Astrocyte (in vitro differentiated cells and primary cell): ENCODE measurements at regions not wholly inside any gene's neighbourhood (a gene's known extent, or its start where the extent isn't known, plus 50 kb on each side); places are given as distances from the start of the nearest gene placed in this dataset.

ENCODE experiments used
- DNase-seq: peaks from one replicate; pipeline ENCODE4 v3.0.0-alpha.2; 2010; ENCODE audit warnings: low read depth
- FAIRE-seq: peaks from 2 replicates; lab custom pipeline; 2011; peaks lifted over from hg19 to GRCh38; lab: Jason Lieb, UNC
- H2AFZ ChIP-seq: 2 replicates; pipeline ENCODE4 v1.6.0; 2012; ENCODE audit warnings: low read depth, low read length, inconsistent platforms
- H3K27ac ChIP-seq: 2 replicates; pipeline ENCODE4 v1.5.1; 2011; ENCODE audit warnings: low read depth, low read length, inconsistent platforms
- H3K27me3 ChIP-seq: 2 replicates; pipeline ENCODE4 v1.6.0; 2011; ENCODE audit warnings: low read length, inconsistent platforms; ENCODE audit not compliant: insufficient read depth
- H3K36me3 ChIP-seq: 2 replicates; pipeline ENCODE4 v1.5.1; 2011; ENCODE audit warnings: low read length, inconsistent platforms; ENCODE audit not compliant: insufficient read depth
- H3K4me1 ChIP-seq: 2 replicates; pipeline ENCODE4 v1.5.1; 2011; ENCODE audit warnings: low read length, inconsistent platforms; ENCODE audit not compliant: insufficient read depth
- H3K4me2 ChIP-seq: 2 replicates; pipeline ENCODE4 v1.6.0; 2012; ENCODE audit warnings: low read length, inconsistent platforms
- H3K4me3 ChIP-seq: 2 replicates; pipeline ENCODE4 v1.5.1; 2011; ENCODE audit warnings: low read depth, mild to moderate bottlenecking, low read length, inconsistent platforms; ENCODE audit not compliant: insufficient read depth
- H3K79me2 ChIP-seq: 2 replicates; pipeline ENCODE4 v1.6.0; 2012; ENCODE audit warnings: mild to moderate bottlenecking, low read length, inconsistent platforms; ENCODE audit not compliant: insufficient read depth
- H3K9ac ChIP-seq: 2 replicates; pipeline ENCODE4 v1.6.0; 2012; ENCODE audit warnings: mild to moderate bottlenecking, low read length, inconsistent platforms
- H3K9me3 ChIP-seq: 2 replicates; pipeline ENCODE4 v1.5.1; 2012; ENCODE audit warnings: low read depth, mild to moderate bottlenecking, low read length, inconsistent platforms; ENCODE audit not compliant: insufficient read depth
- H4K20me1 ChIP-seq: 2 replicates; pipeline ENCODE4 v1.6.0; 2012; ENCODE audit warnings: low read length, inconsistent platforms; ENCODE audit not compliant: insufficient read depth
- H3K27ac Mint-ChIP-seq: one replicate; pipeline ENCODE4 v1.8.0; 2021; ENCODE audit warnings: mild to moderate bottlenecking, mixed read lengths; ENCODE audit not compliant: unreplicated experiment
- H3K27me3 Mint-ChIP-seq: one replicate; pipeline ENCODE4 v1.8.0; 2021; ENCODE audit warnings: low read depth, mixed read lengths; ENCODE audit not compliant: unreplicated experiment
- H3K36me3 Mint-ChIP-seq: one replicate; pipeline ENCODE4 v1.8.0; 2021; ENCODE audit warnings: low read depth, mixed read lengths; ENCODE audit not compliant: unreplicated experiment
- H3K4me1 Mint-ChIP-seq: one replicate; pipeline ENCODE4 v1.8.0; 2021; ENCODE audit warnings: low read depth, mixed read lengths; ENCODE audit not compliant: unreplicated experiment
- H3K4me3 Mint-ChIP-seq: one replicate; pipeline ENCODE4 v1.8.0; 2021; ENCODE audit warnings: mild to moderate bottlenecking, moderate library complexity, mixed read lengths; ENCODE audit not compliant: unreplicated experiment
- H3K9me3 Mint-ChIP-seq: one replicate; pipeline ENCODE4 v1.8.0; 2021; ENCODE audit warnings: mild to moderate bottlenecking, mixed read lengths; ENCODE audit not compliant: unreplicated experiment
- EZH2 ChIP-seq: IDR thresholded peaks from 2 replicates; pipeline ENCODE4 v1.6.1; 2012; ENCODE audit warnings: mild to moderate bottlenecking, low read length, inconsistent platforms; ENCODE audit not compliant: insufficient read depth
- TF ChIP-seq, protein P1 (sequence below): IDR thresholded peaks from 2 replicates; pipeline ENCODE4 v1.5.1; 2011; ENCODE audit warnings: low read depth, mild to moderate bottlenecking, inconsistent platforms, low read length, moderate library complexity; ENCODE audit not compliant: insufficient read depth

GRCh38 chr7:157475095-157475494, 138.3 kb downstream of the DNAJB6 start:
- Histone ChIP-seq H3K79me2 (no peaks in the 10 kb centered on the region), H3K27ac (no peak overlapping the region), H3K4me2 (no peak overlapping the region), H4K20me1 (no peaks in the 10 kb centered on the region), H3K9me3 (peaks cover 3% of the 10 kb centered on the region), H3K36me3 (no peaks in the 10 kb centered on the region), H3K9ac (no peak overlapping the region), H2AFZ (no peak overlapping the region), H3K4me3 (no peak overlapping the region), H3K27me3 (no peaks in the 10 kb centered on the region), H3K4me1 (no peaks in the 10 kb centered on the region)
- Mint-ChIP-seq H3K36me3 (no peaks in the 10 kb centered on the region), H3K4me1 (no peaks in the 10 kb centered on the region), H3K9me3 (peaks cover 23% of the 10 kb centered on the region), H3K27me3 (peaks cover 2% of the 10 kb centered on the region), H3K4me3 (no peak overlapping the region), H3K27ac (no peak overlapping the region)
- no peak for FAIRE-seq
- no peak for DNase-seq
- TF ChIP-seq EZH2, result no peak
- TF ChIP-seq, protein P1, sequence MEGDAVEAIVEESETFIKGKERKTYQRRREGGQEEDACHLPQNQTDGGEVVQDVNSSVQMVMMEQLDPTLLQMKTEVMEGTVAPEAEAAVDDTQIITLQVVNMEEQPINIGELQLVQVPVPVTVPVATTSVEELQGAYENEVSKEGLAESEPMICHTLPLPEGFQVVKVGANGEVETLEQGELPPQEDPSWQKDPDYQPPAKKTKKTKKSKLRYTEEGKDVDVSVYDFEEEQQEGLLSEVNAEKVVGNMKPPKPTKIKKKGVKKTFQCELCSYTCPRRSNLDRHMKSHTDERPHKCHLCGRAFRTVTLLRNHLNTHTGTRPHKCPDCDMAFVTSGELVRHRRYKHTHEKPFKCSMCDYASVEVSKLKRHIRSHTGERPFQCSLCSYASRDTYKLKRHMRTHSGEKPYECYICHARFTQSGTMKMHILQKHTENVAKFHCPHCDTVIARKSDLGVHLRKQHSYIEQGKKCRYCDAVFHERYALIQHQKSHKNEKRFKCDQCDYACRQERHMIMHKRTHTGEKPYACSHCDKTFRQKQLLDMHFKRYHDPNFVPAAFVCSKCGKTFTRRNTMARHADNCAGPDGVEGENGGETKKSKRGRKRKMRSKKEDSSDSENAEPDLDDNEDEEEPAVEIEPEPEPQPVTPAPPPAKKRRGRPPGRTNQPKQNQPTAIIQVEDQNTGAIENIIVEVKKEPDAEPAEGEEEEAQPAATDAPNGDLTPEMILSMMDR, result no peak

GRCh38 chr7:157475601-157476000, 138.8 kb downstream of the DNAJB6 start:
- Histone ChIP-seq H3K4me3 (no peak overlapping the region), H3K9ac (no peak overlapping the region), H3K4me2 (no peak overlapping the region), H2AFZ (no peak overlapping the region), H3K79me2 (no peaks in the 10 kb centered on the region), H4K20me1 (no peaks in the 10 kb centered on the region), H3K27ac (no peak overlapping the region), H3K36me3 (no peaks in the 10 kb centered on the region), H3K27me3 (no peaks in the 10 kb centered on the region), H3K9me3 (peaks cover 3% of the 10 kb centered on the region), H3K4me1 (no peaks in the 10 kb centered on the region)
- no peak for DNase-seq
- FAIRE-seq, result no peak
- Mint-ChIP-seq H3K27me3 (peaks cover 2% of the 10 kb centered on the region), H3K27ac (no peak overlapping the region), H3K4me3 (no peak overlapping the region), H3K4me1 (no peaks in the 10 kb centered on the region), H3K36me3 (no peaks in the 10 kb centered on the region), H3K9me3 (peaks cover 22% of the 10 kb centered on the region)
- TF ChIP-seq EZH2, result no peak
- TF ChIP-seq, protein P1, result no peak

- FAIRE-seq (no peak), DNase-seq (no peak)
- H3K36me3 ChIP-seq, result no peaks in the 10 kb centered on the region
- Mint-ChIP-seq H3K27me3 (peaks cover 2% of the 10 kb centered on the region), H3K4me3 (no peak overlapping the region), H3K27ac (no peak overlapping the region), H3K36me3 (no peaks in the 10 kb centered on the region), H3K9me3 (peaks cover 18% of the 10 kb centered on the region), H3K4me1 (no peaks in the 10 kb centered on the region)
- H3K9me3 ChIP-seq, result peaks cover 3% of the 10 kb centered on the region
- H2AFZ ChIP-seq, result no peak overlapping the region
- H3K9ac ChIP-seq, result no peak overlapping the region
- no peak overlapping the region for H3K4me3 ChIP-seq
- H3K4me1 ChIP-seq, result no peaks in the 10 kb centered on the region
- no peaks in the 10 kb centered on the region for H4K20me1 ChIP-seq
- H3K27me3 ChIP-seq, result no peaks in the 10 kb centered on the region
- H3K4me2 ChIP-seq, result no peak overlapping the region
- no peak for TF ChIP-seq EZH2
- TF ChIP-seq, protein P1, result no peak
- no peaks in the 10 kb centered on the region for H3K79me2 ChIP-seq
- no peak overlapping the region for H3K27ac ChIP-seq
These were observed 139.4 kb downstream of the DNAJB6 start for GRCh38 chr7:157476201-157476600.
